HepG2 (cell line): ENCODE measurements at regions not wholly inside any gene's neighbourhood (a gene's known extent, or its start where the extent isn't known, plus 50 kb on each side); places are given as distances from the start of the nearest gene placed in this dataset.

Source experiments
- ATAC-seq: fragments of 200-7000 bp; cut with Tn5 transposase; 3 replicates; pipeline ENCODE4 v1.9.1; 2020; ENCODE audit warnings: mild to moderate bottlenecking, moderate library complexity
- BruUV-seq: library from RNA; stranded (reverse); fragments of 400-500 nt; replicated peaks from 2 replicates; lab custom pipeline; 2021; lab: Mats Ljungman, UMichigan
- CTCF ChIA-PET: fragments of 300-600 bp; formaldehyde crosslinking; extraction: SDS; loops from one replicate; lab custom pipeline; 2021; ENCODE audit warnings: low total read pairs, inconsistent platforms, low intra/inter-chr PET ratio; lab: Yijun Ruan, JAX
- POLR2A ChIA-PET: fragments of 350-600 bp; sonication (Branson Sonifier 250); formaldehyde crosslinking; loops from one replicate; lab custom pipeline; 2020; ENCODE audit warnings: antibody characterized with exemption, inconsistent platforms; lab: Yijun Ruan, JAX
- DNase-seq: peaks from one replicate; pipeline ENCODE4 v3.0.0-alpha.2; 2015; ENCODE audit warnings: low spot score
- FAIRE-seq: peaks from 3 replicates; lab custom pipeline; 2011; peaks lifted over from hg19 to GRCh38; lab: Jason Lieb, UNC
- H2AFZ ChIP-seq: one replicate; pipeline ENCODE4 v1.6.1; 2011; ENCODE audit warnings: low read length, inconsistent platforms
- H3K27ac ChIP-seq: fragments of 300-600 bp; 3 replicates; pipeline ENCODE4 v1.8.0; 2011; ENCODE audit warnings: mixed run types, mild to moderate bottlenecking, mixed read lengths, low read length, inconsistent platforms; ENCODE audit not compliant: insufficient read depth; ENCODE audit errors: extremely low read length
- H3K27me3 ChIP-seq, 2 experiments: fragments of 200-600 bp in 1 of 2; 2 replicates in 1 of 2; 3 replicates in 1 of 2; pipeline versions ENCODE4 v1.6.0 to v1.8.0; 2011; ENCODE audit warnings: low read length in 2 of 2, mild to moderate bottlenecking in 2 of 2, moderate library complexity in 2 of 2, inconsistent platforms in 1 of 2; ENCODE audit not compliant: insufficient read depth in 2 of 2, control insufficient read depth in 1 of 2
- H3K36me3 ChIP-seq, 2 experiments: fragments of 200-600 bp in 1 of 2; replicated peaks in 1 of 2; 2 replicates in 1 of 2; 3 replicates in 1 of 2; pipeline versions ENCODE4 v1.5.1 to v1.8.0; 2011; ENCODE audit warnings: low read length in 2 of 2, inconsistent platforms in 1 of 2; ENCODE audit not compliant: insufficient read depth in 2 of 2, control insufficient read depth in 1 of 2
- H3K4me1 ChIP-seq: 2 replicates; pipeline ENCODE4 v1.5.1; 2012; ENCODE audit warnings: low read length, inconsistent platforms; ENCODE audit not compliant: insufficient read depth
- H3K4me2 ChIP-seq: 2 replicates; pipeline ENCODE4 v1.6.0; 2011; ENCODE audit warnings: low read depth, low read length, inconsistent platforms
- H3K4me3 ChIP-seq, 3 experiments: fragments of 200-600 bp in 1 of 3; sonication (generic), shearing (Covaris generic) in 1 of 3; replicated peaks in 1 of 3; 2 replicates each; pipeline ENCODE4 v1.5.1; 2011 to 2016; ENCODE audit warnings: low read length in 3 of 3, inconsistent platforms in 2 of 3, low read depth in 2 of 3, mild to moderate bottlenecking in 2 of 3, control low read depth in 1 of 3, mixed read lengths in 1 of 3; ENCODE audit not compliant: insufficient read depth in 1 of 3
- H3K79me2 ChIP-seq: one replicate; pipeline ENCODE4 v1.6.1; 2011; ENCODE audit warnings: low read length, inconsistent platforms; ENCODE audit not compliant: insufficient read depth
- H3K9ac ChIP-seq: 2 replicates; pipeline ENCODE4 v1.6.0; 2011; ENCODE audit warnings: mild to moderate bottlenecking, low read depth, low read length, inconsistent platforms; ENCODE audit not compliant: insufficient read depth
- H3K9me3 ChIP-seq: 2 replicates; pipeline ENCODE4 v1.5.1; 2012; ENCODE audit warnings: mild to moderate bottlenecking, low read length
- H4K20me1 ChIP-seq: 2 replicates; pipeline ENCODE4 v1.6.0; 2011; ENCODE audit warnings: inconsistent platforms, mild to moderate bottlenecking, low read length, moderate library complexity; ENCODE audit not compliant: insufficient read depth
- KDM4B ChIP-seq: sonication (generic); formaldehyde crosslinking; IDR thresholded peaks from 2 replicates; pipeline ENCODE4 v1.4.0; 2020; ENCODE audit warnings: missing genetic modification reagents
- MAZ ChIP-seq, 2 experiments: sonication (generic) in 1 of 2; formaldehyde crosslinking in 1 of 2; IDR thresholded peaks; 2 replicates each; pipeline versions ENCODE4 v1.5.0 to v1.6.1; 2012 to 2020; ENCODE audit warnings: low read depth in 2 of 2, mild to moderate bottlenecking in 2 of 2, borderline replicate concordance in 1 of 2, improper control_type of control experiment in 1 of 2, low read length in 1 of 2, missing genetic modification reagents in 1 of 2, moderate library complexity in 1 of 2
- PRDM15 ChIP-seq: sonication (generic); formaldehyde crosslinking; IDR thresholded peaks from 2 replicates; pipeline ENCODE4 v1.4.0; 2020; ENCODE audit warnings: missing genetic modification reagents
- STAG1 ChIP-seq: sonication (generic); formaldehyde crosslinking; IDR thresholded peaks from 2 replicates; pipeline ENCODE4 v1.4.0; 2020; ENCODE audit warnings: missing genetic modification reagents
- TEAD2 ChIP-seq: sonication (generic); formaldehyde crosslinking; IDR thresholded peaks from 2 replicates; pipeline ENCODE4 v1.9.0; 2021; ENCODE audit warnings: missing genetic modification reagents
- ZIK1 ChIP-seq: sonication (generic); formaldehyde crosslinking; IDR thresholded peaks from 2 replicates; pipeline ENCODE4 v1.5.0; 2020; ENCODE audit warnings: mild to moderate bottlenecking, low read depth, missing genetic modification reagents, borderline replicate concordance
- ZNF10 ChIP-seq: sonication (generic); formaldehyde crosslinking; IDR thresholded peaks from 2 replicates; pipeline ENCODE4 v1.4.0; 2020; ENCODE audit warnings: mild to moderate bottlenecking, low read depth, missing genetic modification reagents, borderline replicate concordance
- ZNF564 ChIP-seq: sonication (generic); formaldehyde crosslinking; IDR thresholded peaks from 2 replicates; pipeline ENCODE4 v1.8.1; 2023; ENCODE audit warnings: mild to moderate bottlenecking, missing genetic modification reagents
- ZNF678 ChIP-seq: sonication (generic); formaldehyde crosslinking; IDR thresholded peaks from 2 replicates; pipeline ENCODE4 v1.4.0; 2020; ENCODE audit warnings: mild to moderate bottlenecking, missing genetic modification reagents
- ZSCAN22 ChIP-seq: sonication (generic); formaldehyde crosslinking; IDR thresholded peaks from 2 replicates; pipeline ENCODE4 v1.4.0; 2020; ENCODE audit warnings: mild to moderate bottlenecking, missing genetic modification reagents
- in situ Hi-C: cut with HindIII; loops from 2 replicates; pipeline ENCODE4 v1.10.0; 2017; ENCODE audit warnings: low pct_unique_long_range_greater_than_20kb; ENCODE audit not compliant: extremely low pct_ligation_motif_present
- intact Hi-C: fragments of 100-400 bp; cut with micrococcal nuclease; formaldehyde crosslinking; loops from one replicate; pipeline ENCODE4 v1.10.0; 2022; ENCODE audit not compliant: unreplicated experiment

GRCh38 chr3:20404741-20405100 lies 218.7 kb upstream of the SGO1 start:
- H3K27me3 ChIP-seq = no peaks in the 10 kb centered on the region
- no peak overlapping the region for H3K4me3 ChIP-seq
- BruUV-seq = no TSS peak
- no peak overlapping the region for H3K27ac ChIP-seq
- no peaks in the 10 kb centered on the region for H3K36me3 ChIP-seq
- ChIA-PET CTCF (no interaction called here), POLR2A (no interaction called here)
- TF ChIP-seq KDM4B (CRISPR knock-in tag) = no peak
- TF ChIP-seq TEAD2 (CRISPR knock-in tag) = no peak
- no peak for TF ChIP-seq ZNF10 (CRISPR knock-in tag)
- TF ChIP-seq MAZ (IDR thresholded peaks at IDR 0.05; ENCODE audit: borderline replicate concordance, low read depth, low read length) = no peak
- TF ChIP-seq MAZ (CRISPR knock-in tag; IDR thresholded peaks at IDR 0.05; ENCODE audit: low read depth) = no peak
- no peak for TF ChIP-seq ZSCAN22 (CRISPR knock-in tag)
- no peak for TF ChIP-seq PRDM15
- no peak for TF ChIP-seq ZNF678
- no peak for TF ChIP-seq ZIK1
- no peak for TF ChIP-seq STAG1
- no peak for TF ChIP-seq ZNF564 (CRISPR knock-in tag)
- no peaks in the 10 kb centered on the region for H3K79me2 ChIP-seq
- no peaks in the 10 kb centered on the region for H3K4me1 ChIP-seq
- FAIRE-seq (no peak), ATAC-seq (no peak), DNase-seq (no peak)
- intact Hi-C loops (no loop called here), in situ Hi-C loops (no loop called here)
- peaks cover 14% of the 10 kb centered on the region; the same call in 1 of the 2 replicates for H3K9me3 ChIP-seq
- no peak overlapping the region for H3K9ac ChIP-seq
- no peak overlapping the region for H2AFZ ChIP-seq
- H3K4me2 ChIP-seq = no peak overlapping the region
- no peaks in the 10 kb centered on the region for H4K20me1 ChIP-seq
